Activated naive CD4-positive, alpha-beta T cell treated with anti-CD3 and anti-CD28 coated beads for 36 hours (primary cell): ENCODE measurements at regions not wholly inside any gene's neighbourhood (a gene's known extent, or its start where the extent isn't known, plus 50 kb on each side); places are given as distances from the start of the nearest gene placed in this dataset.

Experiments used
- CTCF ChIA-PET: fragments of 350-600 bp; sonication (Branson Sonifier 250); formaldehyde crosslinking; loops from one replicate; lab custom pipeline; 2021; ENCODE audit warnings: antibody characterized with exemption; lab: Charles Lee
- DNase-seq: peaks from one replicate; pipeline ENCODE4 v3.0.0-alpha.2; 2020
- H3K27ac Mint-ChIP-seq: one replicate; pipeline ENCODE4 v1.8.0; 2021; ENCODE audit warnings: mild to moderate bottlenecking, mixed read lengths
- H3K27me3 Mint-ChIP-seq: one replicate; pipeline ENCODE4 v1.8.0; 2021; ENCODE audit warnings: low read depth, mixed read lengths
- H3K36me3 Mint-ChIP-seq: one replicate; pipeline ENCODE4 v1.8.0; 2021; ENCODE audit warnings: low read depth, mixed read lengths
- H3K4me1 Mint-ChIP-seq: one replicate; pipeline ENCODE4 v1.8.0; 2021; ENCODE audit warnings: low read depth, mixed read lengths
- H3K4me3 Mint-ChIP-seq: one replicate; pipeline ENCODE4 v1.8.0; 2021; ENCODE audit warnings: mild to moderate bottlenecking, moderate library complexity, mixed read lengths
- H3K9me3 Mint-ChIP-seq: one replicate; pipeline ENCODE4 v1.8.0; 2021; ENCODE audit warnings: mixed read lengths
- intact Hi-C: fragments of 100-400 bp; cut with micrococcal nuclease; formaldehyde crosslinking; loops from one replicate; pipeline ENCODE4 v1.15.1; 2023

DNA sequence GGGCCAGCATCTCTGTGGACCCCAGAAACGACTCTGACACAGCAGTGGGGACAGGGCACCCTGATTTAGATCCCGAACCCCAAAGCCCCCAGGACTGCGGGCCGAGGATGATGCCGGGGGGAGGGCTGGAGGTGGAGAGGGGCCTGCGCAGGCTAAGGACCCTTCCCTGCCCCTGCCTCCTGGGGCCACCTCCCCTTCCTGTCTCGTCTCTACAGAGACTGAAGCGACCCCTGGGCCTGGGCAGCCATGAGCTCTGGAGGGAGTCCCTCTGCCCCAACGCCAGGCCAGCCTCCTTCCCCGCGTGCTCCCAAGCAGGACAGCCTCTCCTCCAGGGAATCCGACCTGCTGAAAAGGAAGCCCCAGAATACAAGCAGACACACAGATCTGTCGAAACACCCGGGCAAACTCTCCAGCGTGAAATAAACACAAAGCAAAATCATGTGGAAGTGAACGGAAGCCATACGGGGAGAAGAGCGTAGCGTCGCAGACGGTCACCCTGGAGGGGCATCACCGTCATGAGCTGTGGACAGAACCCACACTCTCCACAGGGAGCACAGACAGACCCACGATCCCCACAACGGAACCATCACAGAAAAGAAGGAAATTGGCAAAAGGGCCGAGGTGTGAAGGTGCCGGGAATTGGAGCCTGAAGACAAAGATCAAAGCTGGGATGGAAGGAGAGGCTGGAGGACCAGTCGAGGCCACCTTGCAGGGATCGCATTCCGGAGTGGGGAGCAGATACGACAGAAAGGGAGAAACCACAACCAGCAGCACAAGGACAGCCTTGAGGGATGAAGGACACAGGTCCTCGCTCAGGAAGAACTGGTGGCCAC lies 51.0 kb upstream of the CTDP1 start:
- Mint-ChIP-seq H3K36me3 (no peaks in the 10 kb centered on the region), H3K27ac (no peak overlapping the region), H3K27me3 (peaks cover 7% of the 10 kb centered on the region), H3K4me3 (no peak overlapping the region), H3K4me1 (peaks cover 6% of the 10 kb centered on the region), H3K9me3 (peaks cover 3% of the 10 kb centered on the region)
- intact Hi-C loops: no loop called here
- DNase-seq: no peak
- CTCF ChIA-PET: no interaction called here

GRCh38 chr18:79629249-79629558 lies 50.4 kb upstream of the CTDP1 start:
- Mint-ChIP-seq H3K4me1 (peaks cover 6% of the 10 kb centered on the region), H3K36me3 (no peaks in the 10 kb centered on the region), H3K4me3 (no peak overlapping the region), H3K27ac (no peak overlapping the region), H3K9me3 (peaks cover 6% of the 10 kb centered on the region), H3K27me3 (peaks cover 7% of the 10 kb centered on the region)
- intact Hi-C loops: no loop called here
- CTCF ChIA-PET: no interaction called here
- no peak for DNase-seq

- no peak for DNase-seq
- peaks cover 6% of the 10 kb centered on the region for H3K9me3 Mint-ChIP-seq
- intact Hi-C loops: no loop called here
- no peaks in the 10 kb centered on the region for H3K36me3 Mint-ChIP-seq
- peaks cover 7% of the 10 kb centered on the region for H3K27me3 Mint-ChIP-seq
- no peak overlapping the region for H3K4me3 Mint-ChIP-seq
- H3K27ac Mint-ChIP-seq: no peak overlapping the region
- H3K4me1 Mint-ChIP-seq: peaks cover 6% of the 10 kb centered on the region
- CTCF ChIA-PET: no interaction called here
Observed at GRCh38 chr18:79629606-79630005, 50.0 kb upstream of the CTDP1 start.
